GM19455 (cell line): ENCODE measurements at regions not wholly inside any gene's neighbourhood (a gene's known extent, or its start where the extent isn't known, plus 50 kb on each side); places are given as distances from the start of the nearest gene placed in this dataset.
"Not testable (repeated sequence)": the region's sequence is repeated elsewhere in the genome, so short reads cannot be mapped to it uniquely, and the experiment has no call there.

Source experiments
- ATAC-seq: cut with Tn5 transposase; IDR thresholded peaks from one replicate; pipeline ENCODE4 v1.9.1; 2021; ENCODE audit not compliant: unreplicated experiment

- ATAC-seq: not testable (repeated sequence)
Observed at GRCh38 chr2:89855752-89856151, 1164.3 kb downstream of the RPIA start.

- not testable (repeated sequence) for ATAC-seq
Observed at GRCh38 chr2:89856305-89856704, 1164.8 kb downstream of the RPIA start.

- ATAC-seq: not testable (repeated sequence)
Observed at GRCh38 chr2:89862164-89862563, 1170.7 kb downstream of the RPIA start.

GRCh38 chr2:89863209-89863608, 1171.7 kb downstream of the RPIA start:
- ATAC-seq: not testable (repeated sequence)

GRCh38 chr2:89874810-89875595, 1183.5 kb downstream of the RPIA start:
- not testable (repeated sequence) for ATAC-seq

- ATAC-seq: not testable (repeated sequence)
Observed at GRCh38 chr2:89876445-89876844, 1185.0 kb downstream of the RPIA start.

- ATAC-seq: not testable (repeated sequence)
Observed at GRCh38 chr2:89876878-89877277, 1185.4 kb downstream of the RPIA start.

- ATAC-seq: peak; percentile 65
Observed at GRCh38 chr2:89882880-89883279, 1191.4 kb downstream of the RPIA start.

- not testable (repeated sequence) for ATAC-seq
Observed at GRCh38 chr2:89883624-89884023, 1192.2 kb downstream of the RPIA start.

- not testable (repeated sequence) for ATAC-seq
Observed at GRCh38 chr2:89885071-89885470, 1193.6 kb downstream of the RPIA start.

GRCh38 chr2:89888693-89889092, 1197.2 kb downstream of the RPIA start:
- not testable (repeated sequence) for ATAC-seq

- not testable (repeated sequence) for ATAC-seq
Observed at GRCh38 chr2:89890185-89890773, 1198.8 kb downstream of the RPIA start.

GRCh38 chr2:89894988-89895387, 1203.5 kb downstream of the RPIA start:
- not testable (repeated sequence) for ATAC-seq

- ATAC-seq: not testable (repeated sequence)
Observed at GRCh38 chr2:89895629-89896028, 1204.2 kb downstream of the RPIA start.

- not testable (repeated sequence) for ATAC-seq
Observed at GRCh38 chr2:89927018-89927417, 1235.5 kb downstream of the RPIA start.

- not testable (repeated sequence) for ATAC-seq
Observed at GRCh38 chr2:89935436-89935835, 1244.0 kb downstream of the RPIA start.

GRCh38 chr2:89936011-89936410, 1244.5 kb downstream of the RPIA start:
- ATAC-seq: not testable (repeated sequence)

GRCh38 chr2:89936559-89936958, 1245.1 kb downstream of the RPIA start:
- ATAC-seq: not testable (repeated sequence)

GRCh38 chr2:89938756-89939155, 1247.3 kb downstream of the RPIA start:
- ATAC-seq: peak; percentile 84

GRCh38 chr2:89944267-89944666, 1252.8 kb downstream of the RPIA start:
- not testable (repeated sequence) for ATAC-seq

- not testable (repeated sequence) for ATAC-seq
Observed at GRCh38 chr2:89945004-89945616, 1253.6 kb downstream of the RPIA start.
